ENCODE measurements at regions not wholly inside any gene's neighbourhood (a gene's known extent, or its start where the extent isn't known, plus 50 kb on each side); places are given as distances from the start of the nearest gene placed in this dataset.

DNA sequence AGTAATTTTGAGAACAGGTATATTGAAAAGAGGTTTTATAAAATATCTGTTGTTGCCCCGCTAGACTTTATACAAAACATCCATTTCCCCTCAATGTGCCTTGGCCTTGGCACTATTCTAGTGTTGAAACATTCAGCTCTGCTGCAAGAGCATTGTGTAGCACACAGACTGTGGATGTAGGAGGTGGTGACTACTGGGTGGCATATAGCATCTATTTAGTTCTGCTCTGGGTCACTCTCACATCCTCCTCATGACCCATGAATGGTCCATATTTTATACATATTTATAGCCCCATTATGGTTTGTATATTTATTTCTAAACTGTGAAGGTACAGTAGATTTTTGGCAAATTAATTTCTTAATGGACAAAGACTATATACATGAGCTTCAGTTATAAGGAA, 1022.0 kb upstream of the CELF4 start:
- CTCF ChIA-PET: no interaction called here
- no peak for DNase-seq (ENCODE audit: extremely low spot score)
- POLR2A ChIA-PET: no interaction called here
- TF ChIP-seq L3MBTL2 (conservative IDR thresholded peaks at IDR 0.05) (no peak), CTBP1 (IDR thresholded peaks at IDR 0.05; ENCODE audit: borderline replicate concordance) (no peak), LEF1 (IDR thresholded peaks at IDR 0.05; ENCODE audit: borderline replicate concordance) (no peak), SP1 (IDR thresholded peaks at IDR 0.05) (no peak), SUZ12 (IDR thresholded peaks at IDR 0.05) (no peak), ARNT (IDR thresholded peaks at IDR 0.05) (no peak), PKNOX1 (IDR thresholded peaks at IDR 0.05) (no peak), FOXA1 (IDR thresholded peaks at IDR 0.05) (no peak)

GRCh38 chr18:38586327-38586726, 1020.7 kb upstream of the CELF4 start:
- TF ChIP-seq NFRKB (IDR thresholded peaks at IDR 0.05) (no peak), ELF4 (IDR thresholded peaks at IDR 0.05) (no peak), FOXA1 (IDR thresholded peaks at IDR 0.05) (no peak), LEF1 (IDR thresholded peaks at IDR 0.05; ENCODE audit: borderline replicate concordance) (no peak), L3MBTL2 (conservative IDR thresholded peaks at IDR 0.05) (no peak), TARDBP (IDR thresholded peaks at IDR 0.05) (no peak), SUZ12 (IDR thresholded peaks at IDR 0.05) (no peak), SP1 (IDR thresholded peaks at IDR 0.05) (no peak), HDGF (IDR thresholded peaks at IDR 0.05; ENCODE audit: borderline replicate concordance) (no peak), ZNF384 (IDR thresholded peaks at IDR 0.05) (no peak), FOXK2 (IDR thresholded peaks at IDR 0.05) (no peak), CTBP1 (IDR thresholded peaks at IDR 0.05; ENCODE audit: borderline replicate concordance) (no peak), FOXM1 (IDR thresholded peaks at IDR 0.05; ENCODE audit: borderline replicate concordance) (no peak), ARNT (IDR thresholded peaks at IDR 0.05) (no peak), PKNOX1 (IDR thresholded peaks at IDR 0.05) (no peak), BHLHE40 (IDR thresholded peaks at IDR 0.05; ENCODE audit: borderline replicate concordance) (no peak)
- ChIA-PET CTCF (no interaction called here), POLR2A (no interaction called here)
- DNase-seq (ENCODE audit: extremely low spot score): no peak

GRCh38 chr18:38579764-38580163, 1014.2 kb upstream of the CELF4 start:
- TF ChIP-seq HDGF (IDR thresholded peaks at IDR 0.05; ENCODE audit: borderline replicate concordance) (no peak), FOXA1 (IDR thresholded peaks at IDR 0.05) (no peak), FOXM1 (IDR thresholded peaks at IDR 0.05; ENCODE audit: borderline replicate concordance) (no peak), ARNT (IDR thresholded peaks at IDR 0.05) (no peak)
- CTCF ChIA-PET: no interaction called here
- no peak for DNase-seq (ENCODE audit: extremely low spot score)
- POLR2A ChIA-PET: no interaction called here

GRCh38 chr18:38576916-38577315, 1011.3 kb upstream of the CELF4 start:
- TF ChIP-seq NFRKB (IDR thresholded peaks at IDR 0.05): no peak
- TF ChIP-seq BHLHE40 (IDR thresholded peaks at IDR 0.05; ENCODE audit: borderline replicate concordance): no peak
- no peak for TF ChIP-seq SP1 (IDR thresholded peaks at IDR 0.05)
- no peak for TF ChIP-seq HDGF (IDR thresholded peaks at IDR 0.05; ENCODE audit: borderline replicate concordance)
- no peak for TF ChIP-seq ZNF384 (IDR thresholded peaks at IDR 0.05)
- TF ChIP-seq SUZ12 (IDR thresholded peaks at IDR 0.05): no peak
- TF ChIP-seq TARDBP (IDR thresholded peaks at IDR 0.05): no peak
- no peak for TF ChIP-seq LEF1 (IDR thresholded peaks at IDR 0.05; ENCODE audit: borderline replicate concordance)
- no peak for TF ChIP-seq FOXK2 (IDR thresholded peaks at IDR 0.05)
- TF ChIP-seq FOXM1 (IDR thresholded peaks at IDR 0.05; ENCODE audit: borderline replicate concordance): no peak
- TF ChIP-seq ELF4 (IDR thresholded peaks at IDR 0.05): no peak
- no peak for TF ChIP-seq CTBP1 (IDR thresholded peaks at IDR 0.05; ENCODE audit: borderline replicate concordance)
- no peak for TF ChIP-seq FOXA1 (IDR thresholded peaks at IDR 0.05)
- TF ChIP-seq ARNT (IDR thresholded peaks at IDR 0.05): no peak
- no peak for TF ChIP-seq PKNOX1 (IDR thresholded peaks at IDR 0.05)
- no peak for TF ChIP-seq L3MBTL2 (conservative IDR thresholded peaks at IDR 0.05)
- CTCF ChIA-PET: no interaction called here
- no peak for DNase-seq (ENCODE audit: extremely low spot score)
- POLR2A ChIA-PET: no interaction called here

DNA sequence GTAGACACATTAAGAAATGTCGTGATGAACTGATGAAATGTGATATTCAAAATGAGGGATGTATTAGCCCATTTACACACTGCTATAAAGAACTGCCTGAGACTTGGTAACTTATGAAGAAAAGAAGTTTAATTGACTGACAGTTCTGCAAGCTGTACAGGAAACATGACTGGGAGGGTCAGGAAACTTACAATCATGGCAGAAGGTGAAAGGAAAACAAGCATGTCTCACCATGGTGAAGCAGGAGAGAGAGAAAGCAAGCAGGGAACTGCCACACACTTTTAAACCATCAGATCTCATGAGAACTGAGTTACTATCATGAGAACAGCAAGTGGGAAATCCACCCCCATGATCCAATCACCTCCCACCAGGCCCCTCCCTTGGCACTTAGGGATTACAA, 1010.8 kb upstream of the CELF4 start:
- no peak for DNase-seq (ENCODE audit: extremely low spot score)
- TF ChIP-seq SP1 (IDR thresholded peaks at IDR 0.05): no peak
- TF ChIP-seq TARDBP (IDR thresholded peaks at IDR 0.05): no peak
- TF ChIP-seq ARNT (IDR thresholded peaks at IDR 0.05): no peak
- TF ChIP-seq L3MBTL2 (conservative IDR thresholded peaks at IDR 0.05): no peak
- no peak for TF ChIP-seq PKNOX1 (IDR thresholded peaks at IDR 0.05)
- no peak for TF ChIP-seq LEF1 (IDR thresholded peaks at IDR 0.05; ENCODE audit: borderline replicate concordance)
- TF ChIP-seq BHLHE40 (IDR thresholded peaks at IDR 0.05; ENCODE audit: borderline replicate concordance): no peak
- TF ChIP-seq HDGF (IDR thresholded peaks at IDR 0.05; ENCODE audit: borderline replicate concordance): no peak
- TF ChIP-seq ELF4 (IDR thresholded peaks at IDR 0.05): no peak
- TF ChIP-seq NFRKB (IDR thresholded peaks at IDR 0.05): no peak
- ChIA-PET POLR2A (no interaction called here), CTCF (no interaction called here)

- DNase-seq (ENCODE audit: extremely low spot score): no peak
- TF ChIP-seq FOXM1 (IDR thresholded peaks at IDR 0.05; ENCODE audit: borderline replicate concordance) (no peak), FOXA1 (IDR thresholded peaks at IDR 0.05) (no peak), PKNOX1 (IDR thresholded peaks at IDR 0.05) (no peak), SUZ12 (IDR thresholded peaks at IDR 0.05) (no peak), FOXK2 (IDR thresholded peaks at IDR 0.05) (no peak), L3MBTL2 (conservative IDR thresholded peaks at IDR 0.05) (no peak), TARDBP (IDR thresholded peaks at IDR 0.05) (no peak), LEF1 (IDR thresholded peaks at IDR 0.05; ENCODE audit: borderline replicate concordance) (no peak), SP1 (IDR thresholded peaks at IDR 0.05) (no peak), ELF4 (IDR thresholded peaks at IDR 0.05) (no peak), NFRKB (IDR thresholded peaks at IDR 0.05) (no peak), CTBP1 (IDR thresholded peaks at IDR 0.05; ENCODE audit: borderline replicate concordance) (no peak)
- ChIA-PET CTCF (no interaction called here), POLR2A (no interaction called here)
Observed at GRCh38 chr18:38575648-38576047, 1010.0 kb upstream of the CELF4 start.

Data from HEK293T (cell line).